ENCODE measurements at regions not wholly inside any gene's neighbourhood (a gene's known extent, or its start where the extent isn't known, plus 50 kb on each side); places are given as distances from the start of the nearest gene placed in this dataset.

DNA sequence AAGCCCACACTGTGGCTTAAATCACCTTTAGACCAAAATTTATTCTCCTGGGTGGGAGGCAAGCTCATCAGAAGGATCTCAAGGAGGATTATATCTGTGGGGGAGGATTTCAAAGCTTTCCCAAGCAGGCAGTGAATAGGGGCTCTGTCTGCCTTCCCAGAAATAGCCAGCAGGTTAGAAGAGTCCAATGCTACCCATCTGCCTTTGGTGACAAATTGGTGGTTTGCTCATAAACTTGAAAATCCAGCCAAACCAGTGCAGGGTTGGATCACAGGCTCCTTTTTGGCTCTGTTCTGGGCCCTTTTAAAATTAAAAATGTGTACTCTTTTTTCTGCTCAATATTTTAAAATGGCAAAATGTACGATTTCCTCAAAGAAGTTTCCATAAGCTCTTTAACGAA, 118.9 kb upstream of the ZC3H11B start:
- Histone ChIP-seq H4K5ac (ENCODE audit: low read depth, low read length) (no peak overlapping the region), H3K9ac (ENCODE audit: low read depth, low read length) (no peak overlapping the region), H4K20me1 (ENCODE audit: insufficient read depth, low read length) (no peaks in the 10 kb centered on the region), H2BK20ac (ENCODE audit: low read depth, low read length) (no peak overlapping the region), H3K9me3 (ENCODE audit: control insufficient read depth, insufficient read depth, low read length) (no peaks in the 10 kb centered on the region), H2BK15ac (ENCODE audit: low read depth, low read length) (no peak overlapping the region), H3K23ac (ENCODE audit: low read depth, low read length) (no peak overlapping the region), H3K9me1 (ENCODE audit: insufficient read depth, low read length) (no peaks in the 10 kb centered on the region), H4K8ac (ENCODE audit: low read depth in 2 of 2, low read length in 2 of 2) (no peak overlapping the region), H2AK5ac (ENCODE audit: low read depth, low read length) (no peak overlapping the region), H3K4ac (ENCODE audit: low read depth, low read length) (no peak overlapping the region), H3K56ac (ENCODE audit: extremely low read depth, insufficient read depth, low read length) (no peak overlapping the region), H3K79me1 (ENCODE audit: low read depth in 1 of 2, low read length in 2 of 2) (no peaks in the 10 kb centered on the region), H3K36me3 (ENCODE audit: control insufficient read depth, insufficient read depth, low read length) (no peaks in the 10 kb centered on the region), H3K4me1 (ENCODE audit: control insufficient read depth, insufficient read depth, low read length) (no peaks in the 10 kb centered on the region), H3K18ac (ENCODE audit: low read depth, low read length) (no peak overlapping the region), H3K4me3 (ENCODE audit: insufficient read depth, low read depth, low read length) (no peak overlapping the region), H2AFZ (replicated peaks; ENCODE audit: low read length, poor library complexity) (no peak overlapping the region), H2BK5ac (ENCODE audit: low read depth, low read length, poor library complexity, severe bottlenecking) (no peak overlapping the region), H2AK9ac (replicated peaks; ENCODE audit: low read depth, low read length, poor library complexity) (no peak overlapping the region), H4K91ac (ENCODE audit: insufficient read depth, low read depth, low read length) (no peak overlapping the region), H3K27ac (ENCODE audit: insufficient read depth, low read length) (no peak overlapping the region), H3K14ac (replicated peaks; ENCODE audit: low read depth, low read length) (no peak overlapping the region), H2BK120ac (ENCODE audit: low read depth, low read length) (no peak overlapping the region), H3K4me2 (ENCODE audit: low read depth, low read length) (no peak overlapping the region), H3K27me3 (ENCODE audit: control insufficient read depth, insufficient read depth, low read length) (no peaks in the 10 kb centered on the region)
- TF ChIP-seq MXI1 (IDR thresholded peaks at IDR 0.05; ENCODE audit: borderline replicate concordance, low read depth, low read length) = no peak
- no peak for TF ChIP-seq CEBPB (IDR thresholded peaks at IDR 0.05; ENCODE audit: low read depth, low read length)
- no peak for TF ChIP-seq CHD1 (IDR thresholded peaks at IDR 0.05; ENCODE audit: low read depth, low read length)
- DNase-seq (no peak), ATAC-seq (ENCODE audit: low read depth) (no peak)
- dilution Hi-C loops (cut with HindIII; ENCODE audit: low sequenced_read_pairs, unreplicated experiment) = no loop called here
- ChIA-PET POLR2A (ENCODE audit: unreplicated experiment) (no interaction called here), CTCF (no interaction called here)
- no TSS peak for BruUV-seq (replicated peaks)
- WGBS, 2 experiments (ENCODE audit: extremely low coverage in 2 of 2, insufficient read length in 1 of 2) = no CpG with 5 or more reads among the region's 2 CpGs
- intact Hi-C loops (cut with micrococcal nuclease) = no loop called here
- in situ Hi-C loops (cut with MboI; ENCODE audit: low sequenced_read_pairs) = no loop called here
